ENCODE measurements at regions not wholly inside any gene's neighbourhood (a gene's known extent, or its start where the extent isn't known, plus 50 kb on each side); places are given as distances from the start of the nearest gene placed in this dataset.

GRCh38 chr11:19472679-19473078, 231.9 kb upstream of the E2F8 start:
- DNase-seq (no peak), ATAC-seq (no peak)
- intact Hi-C loops (cut with DNase I): no loop called here
- H3K36me3 ChIP-seq: no peaks in the 10 kb centered on the region
- H3K4me1 ChIP-seq: no peaks in the 10 kb centered on the region
- no peak for TF ChIP-seq CTCF (IDR thresholded peaks at IDR 0.05)
- no peaks in the 10 kb centered on the region for H3K9me3 ChIP-seq
- no peaks in the 10 kb centered on the region for H3K27me3 ChIP-seq
- H3K4me3 ChIP-seq: no peak overlapping the region
- no peak overlapping the region for H3K27ac ChIP-seq

- H3K27me3 ChIP-seq: no peaks in the 10 kb centered on the region
- H3K4me3 ChIP-seq: no peak overlapping the region
- H3K36me3 ChIP-seq: no peaks in the 10 kb centered on the region
- no peaks in the 10 kb centered on the region for H3K9me3 ChIP-seq
- no peak overlapping the region for H3K27ac ChIP-seq
- ATAC-seq (no peak), DNase-seq (no peak)
- no peak for TF ChIP-seq CTCF (IDR thresholded peaks at IDR 0.05)
- no peaks in the 10 kb centered on the region for H3K4me1 ChIP-seq
- intact Hi-C loops (cut with DNase I): no loop called here
Observed at GRCh38 chr11:19467904-19468303, 227.2 kb upstream of the E2F8 start.

- no peak overlapping the region for H3K4me3 ChIP-seq
- TF ChIP-seq CTCF (IDR thresholded peaks at IDR 0.05): no peak
- H3K4me1 ChIP-seq: no peaks in the 10 kb centered on the region
- no peaks in the 10 kb centered on the region for H3K27me3 ChIP-seq
- ATAC-seq: no peak
- H3K36me3 ChIP-seq: no peaks in the 10 kb centered on the region
- intact Hi-C loops (cut with DNase I): no loop called here
- no peaks in the 10 kb centered on the region for H3K9me3 ChIP-seq
- DNase-seq: no peak
- no peak overlapping the region for H3K27ac ChIP-seq
Observed at GRCh38 chr11:19466314-19466713, 225.6 kb upstream of the E2F8 start.

- Histone ChIP-seq H3K27ac (no peak overlapping the region), H3K9me3 (no peaks in the 10 kb centered on the region), H3K4me3 (no peak overlapping the region), H3K27me3 (no peaks in the 10 kb centered on the region), H3K36me3 (no peaks in the 10 kb centered on the region), H3K4me1 (no peaks in the 10 kb centered on the region)
- DNase-seq (no peak), ATAC-seq (no peak)
- intact Hi-C loops (cut with DNase I): no loop called here
- TF ChIP-seq CTCF (IDR thresholded peaks at IDR 0.05): no peak
Observed at GRCh38 chr11:19463976-19464375, 223.2 kb upstream of the E2F8 start.

GRCh38 chr11:19460718-19461405, 220.1 kb upstream of the E2F8 start:
- Histone ChIP-seq H3K27ac (no peak overlapping the region), H3K36me3 (no peaks in the 10 kb centered on the region), H3K9me3 (no peaks in the 10 kb centered on the region), H3K27me3 (no peaks in the 10 kb centered on the region), H3K4me3 (no peak overlapping the region), H3K4me1 (no peaks in the 10 kb centered on the region)
- peak; percentile 41 for ATAC-seq
- intact Hi-C loops (cut with DNase I): no loop called here
- no peak for TF ChIP-seq CTCF (IDR thresholded peaks at IDR 0.05)
- peak in 2 of 4 donors; percentile 12 to 57 for DNase-seq

All from left lung (tissue), 4 donors.